Activated naive CD4-positive, alpha-beta T cell (primary cell): ENCODE measurements at regions not wholly inside any gene's neighbourhood (a gene's known extent, or its start where the extent isn't known, plus 50 kb on each side); places are given as distances from the start of the nearest gene placed in this dataset.
"Not testable (repeated sequence)": the region's sequence is repeated elsewhere in the genome, so short reads cannot be mapped to it uniquely, and the experiment has no call there.

Experiments
- DNase-seq, 4 experiments: peaks; one replicate each; lab custom pipeline; 2025; lab: John Stamatoyannopoulos, UW

- DNase-seq: no peak
Measured at GRCh38 chr3:104911376-104911775, 455.3 kb upstream of the ALCAM start.

DNA sequence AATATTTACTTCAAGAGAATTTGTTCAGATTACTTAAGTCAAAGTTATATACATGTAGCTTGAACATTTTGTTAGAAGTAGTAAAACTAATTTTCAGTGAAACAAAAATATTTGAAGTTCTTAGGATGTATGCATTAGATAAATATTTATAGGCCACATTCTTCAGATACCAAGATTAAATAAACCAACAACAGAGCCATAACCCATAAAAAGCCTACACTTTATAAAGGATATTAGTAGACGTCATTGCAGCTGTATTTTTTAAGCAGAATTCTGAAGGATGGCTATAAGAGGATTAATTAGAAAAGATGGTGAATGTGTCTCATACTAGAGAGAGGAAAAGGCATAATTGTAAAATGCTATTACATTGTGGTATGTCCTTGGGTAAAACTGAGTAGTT, 449.7 kb upstream of the ALCAM start:
- no peak for DNase-seq

DNA sequence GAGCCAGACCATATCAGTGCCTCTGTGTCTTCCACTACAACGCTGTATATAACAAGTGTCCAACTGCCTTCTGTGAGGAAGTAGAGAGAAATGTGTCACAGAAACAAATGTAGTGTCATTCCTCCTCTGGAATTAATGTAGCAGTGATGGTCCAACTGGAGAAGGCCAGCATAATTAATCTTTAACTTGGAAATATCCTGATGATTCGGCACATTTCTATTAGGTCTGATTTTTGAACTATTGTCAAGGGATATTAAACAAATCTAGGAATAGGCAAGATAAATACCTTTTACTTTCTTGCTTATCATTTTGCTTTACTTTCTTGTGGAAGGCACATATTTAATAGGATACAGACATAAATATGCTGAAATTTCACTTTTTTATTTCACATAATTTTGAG, 446.2 kb upstream of the ALCAM start:
- no peak for DNase-seq

GRCh38 chr3:104933972-104934371, 432.7 kb upstream of the ALCAM start:
- DNase-seq: no peak

GRCh38 chr3:104935613-104936012, 431.1 kb upstream of the ALCAM start:
- DNase-seq: no peak

DNA sequence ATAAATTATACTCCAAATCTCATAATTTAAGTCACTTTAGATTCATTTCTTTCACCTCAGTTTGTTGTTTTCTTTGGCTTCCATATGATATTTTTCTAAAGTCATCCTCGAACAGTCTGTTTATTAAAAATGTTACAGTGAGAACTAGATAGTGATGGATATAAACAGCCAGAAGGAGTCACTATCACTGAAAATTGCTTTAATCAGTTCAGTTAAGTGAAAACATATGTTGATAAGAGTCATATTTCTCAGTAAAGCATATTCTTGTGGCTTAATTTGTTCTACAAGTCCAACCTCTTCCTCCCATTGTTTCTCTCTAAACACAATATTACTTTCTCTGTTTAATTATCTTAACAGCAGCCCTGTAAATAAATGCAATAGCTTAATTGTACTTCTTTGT, 427.5 kb upstream of the ALCAM start:
- no peak for DNase-seq

DNA sequence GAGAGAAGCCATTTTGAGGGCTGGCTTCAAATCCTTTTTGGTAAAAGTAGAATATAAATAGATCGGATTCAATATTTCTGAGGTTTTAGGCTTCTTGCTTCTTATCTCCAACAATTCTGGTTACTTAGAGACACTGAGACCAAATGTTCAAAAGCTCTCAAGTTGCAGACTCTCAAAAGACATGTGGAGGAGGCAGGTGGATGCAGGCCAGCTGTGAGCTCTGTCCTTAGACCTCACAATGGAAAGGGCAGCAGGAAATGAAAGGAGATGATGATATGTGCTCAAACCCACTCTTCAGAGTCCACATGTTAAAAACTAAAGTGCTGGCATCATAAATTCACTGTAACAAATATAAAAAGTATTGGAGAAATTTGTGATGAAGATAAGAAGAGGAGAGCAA, 424.9 kb upstream of the ALCAM start:
- no peak for DNase-seq

- no peak for DNase-seq
Measured at GRCh38 chr3:104943974-104944373, 422.7 kb upstream of the ALCAM start.

DNA sequence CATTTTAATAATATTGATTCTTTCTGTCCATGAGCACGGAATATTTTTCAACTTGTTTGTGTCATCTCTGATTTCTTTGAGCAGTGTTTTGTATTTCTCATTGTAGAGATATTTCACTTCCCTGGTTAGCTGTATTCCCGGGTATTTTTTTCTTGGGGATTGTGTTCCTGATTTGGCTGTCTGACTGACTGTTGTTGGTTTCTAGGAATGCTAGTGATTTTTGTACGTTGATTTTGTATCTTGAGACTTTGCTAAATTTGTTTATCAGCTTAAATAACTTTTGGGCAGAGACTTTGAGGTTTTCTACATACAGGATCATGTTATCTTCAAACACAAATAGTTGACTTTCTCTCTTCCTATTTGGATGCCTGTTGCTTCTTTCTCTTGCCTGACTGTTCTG, 418.8 kb upstream of the ALCAM start:
- DNase-seq: no peak

GRCh38 chr3:104949810-104950209, 416.9 kb upstream of the ALCAM start:
- DNase-seq: not testable (repeated sequence)

DNA sequence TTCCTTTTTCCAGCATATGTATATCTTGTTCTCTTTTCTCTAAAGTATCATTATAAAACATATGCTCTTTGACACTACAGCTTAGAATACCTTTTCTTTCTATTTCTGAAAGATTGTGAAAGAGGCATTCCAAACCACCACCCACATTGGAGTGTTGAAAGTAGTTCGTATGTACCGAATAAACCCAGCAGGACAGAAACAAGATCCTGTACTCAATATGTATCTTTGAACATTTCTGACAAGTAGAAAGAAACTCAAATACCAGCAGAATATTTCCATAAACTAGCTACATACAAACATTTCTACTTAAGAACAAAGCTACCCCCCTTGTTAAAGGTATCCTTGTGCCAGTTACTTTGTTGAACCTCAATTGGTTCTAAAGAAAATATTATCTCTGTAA, 415.3 kb upstream of the ALCAM start:
- DNase-seq: no peak

GRCh38 chr3:104952146-104952972, 414.4 kb upstream of the ALCAM start:
- no peak for DNase-seq

- DNase-seq: no peak
Measured at GRCh38 chr3:104956620-104957345, 409.9 kb upstream of the ALCAM start.

- DNase-seq: no peak
Measured at GRCh38 chr3:104960579-104960978, 406.1 kb upstream of the ALCAM start.

DNA sequence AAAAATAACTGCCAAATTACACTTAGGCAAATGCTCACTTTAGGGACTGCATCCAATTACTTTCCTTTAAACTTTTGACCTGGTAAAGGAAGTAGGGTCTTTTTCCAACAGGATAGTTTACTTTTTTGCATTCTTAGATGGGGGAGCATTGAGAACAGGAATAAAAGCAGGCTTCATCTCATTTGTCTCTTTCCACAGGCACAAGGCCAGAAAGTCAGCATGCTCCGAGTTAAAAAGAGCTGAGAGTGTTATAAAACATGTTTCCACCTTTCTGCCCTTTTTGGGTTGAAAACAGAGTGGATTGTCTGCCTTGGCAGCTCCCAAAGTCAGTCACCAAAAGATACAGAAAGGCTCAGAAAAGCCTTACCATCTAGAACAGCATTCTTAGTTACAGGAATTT, 404.9 kb upstream of the ALCAM start:
- DNase-seq: no peak

- no peak for DNase-seq
Measured at GRCh38 chr3:104974316-104974715, 392.4 kb upstream of the ALCAM start.

DNA sequence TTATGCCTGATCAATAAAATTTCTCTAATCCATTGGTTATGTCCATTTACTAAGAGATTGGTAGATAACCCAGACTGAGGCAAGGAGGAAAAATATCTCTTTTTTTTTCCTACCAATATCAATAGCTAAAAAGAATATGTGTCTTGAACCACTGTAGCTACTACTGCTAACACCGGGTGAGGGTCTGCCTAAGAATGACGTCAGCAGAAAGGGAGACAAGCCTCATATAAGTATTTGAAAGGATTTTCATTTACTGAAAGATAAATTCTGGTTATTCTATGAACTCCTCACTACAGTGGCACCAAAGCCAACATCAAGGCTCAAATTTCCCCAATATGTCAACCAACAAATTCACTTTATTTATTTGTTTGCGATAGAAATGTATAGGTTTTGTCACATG, 389.0 kb upstream of the ALCAM start:
- no peak for DNase-seq

DNA sequence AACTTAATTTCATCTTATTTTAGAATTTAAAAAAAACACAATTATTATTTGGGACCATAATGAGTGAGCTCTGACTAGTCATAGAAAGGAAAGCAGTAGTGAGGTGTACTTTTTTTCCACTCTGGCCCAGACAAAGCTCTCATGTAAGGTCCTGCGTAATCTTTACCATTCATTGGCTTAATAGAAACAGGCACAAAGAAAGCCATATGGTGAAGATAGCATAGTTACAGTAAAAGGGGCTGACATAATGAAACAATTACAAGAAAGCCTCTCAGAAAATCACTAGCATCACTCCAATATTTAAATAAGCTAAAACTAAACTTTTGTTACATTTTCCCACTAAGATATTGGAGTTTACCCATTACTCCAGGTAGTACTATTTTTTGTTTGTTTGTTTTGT, 384.6 kb upstream of the ALCAM start:
- no peak for DNase-seq

DNA sequence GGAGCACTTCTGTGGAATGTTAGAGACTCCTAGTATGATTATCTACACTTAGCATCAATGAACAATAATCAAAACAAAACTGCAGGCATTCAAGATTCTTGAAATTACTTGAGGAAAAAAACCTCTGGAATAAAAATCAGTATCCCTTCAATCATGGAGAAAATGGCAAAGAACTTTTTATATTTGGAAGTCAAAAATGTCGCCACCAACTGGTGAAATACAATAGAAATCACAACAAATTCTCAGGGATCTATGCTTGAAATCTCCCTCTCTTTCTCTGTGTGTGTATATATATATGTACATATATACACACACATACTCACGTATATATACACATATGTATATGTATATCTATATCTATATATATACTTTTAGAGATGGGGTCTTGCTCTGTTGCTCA, 378.9 kb upstream of the ALCAM start:
- no peak for DNase-seq

- DNase-seq: no peak
Measured at GRCh38 chr3:104988496-104988895, 378.2 kb upstream of the ALCAM start.

GRCh38 chr3:104989878-104990277, 376.8 kb upstream of the ALCAM start:
- DNase-seq: no peak

- no peak for DNase-seq
Measured at GRCh38 chr3:104990758-104991157, 376.0 kb upstream of the ALCAM start.

- no peak for DNase-seq
Measured at GRCh38 chr3:104992676-104993075, 374.0 kb upstream of the ALCAM start.

GRCh38 chr3:105006164-105006563, 360.5 kb upstream of the ALCAM start:
- no peak for DNase-seq
